ENCODE measurements at regions not wholly inside any gene's neighbourhood (a gene's known extent, or its start where the extent isn't known, plus 50 kb on each side); places are given as distances from the start of the nearest gene placed in this dataset.

DNA sequence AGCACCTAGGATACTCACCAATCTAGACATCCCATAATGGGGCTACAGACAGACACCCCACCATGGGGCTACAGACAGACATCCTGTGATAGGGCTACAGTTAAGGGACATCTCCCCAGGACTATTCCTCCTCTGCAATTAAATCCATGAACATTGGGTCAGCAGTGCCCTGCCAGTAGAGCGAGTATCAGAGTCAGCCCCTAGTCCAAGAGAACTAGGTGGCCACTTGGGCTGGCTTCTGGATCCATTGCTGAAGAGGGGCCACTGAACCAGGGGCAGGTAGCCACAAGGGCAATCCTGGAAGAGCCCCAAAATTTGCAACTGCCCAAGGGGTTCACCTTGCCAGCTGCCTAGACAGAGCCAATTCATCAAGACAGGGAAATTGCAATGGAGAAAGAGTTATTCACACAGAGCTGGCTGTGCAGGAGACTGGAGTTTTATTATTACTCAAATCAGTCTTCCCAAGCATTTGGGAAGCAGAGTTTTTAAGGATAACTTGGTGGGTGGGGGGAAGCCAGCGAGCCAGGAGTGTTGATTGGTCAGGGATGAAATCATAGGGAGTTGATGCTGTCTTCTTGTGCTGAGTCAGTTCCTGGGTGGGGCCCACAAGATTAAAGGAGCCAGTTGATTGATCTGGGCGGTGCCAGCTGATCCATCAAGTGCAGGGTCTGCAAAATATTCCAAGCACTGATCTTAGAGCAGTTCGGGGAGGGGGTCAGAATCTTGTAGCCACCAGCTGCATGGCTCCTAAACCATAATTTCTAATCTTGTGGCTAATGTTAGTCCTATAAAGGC, 170.2 kb upstream of the SMAD3 start:
- no peaks in the 10 kb centered on the region for H3K27me3 Mint-ChIP-seq (ENCODE audit: low read depth)
- peaks cover 27% of the 10 kb centered on the region for H3K4me1 Mint-ChIP-seq
- TF ChIP-seq, protein P1, sequence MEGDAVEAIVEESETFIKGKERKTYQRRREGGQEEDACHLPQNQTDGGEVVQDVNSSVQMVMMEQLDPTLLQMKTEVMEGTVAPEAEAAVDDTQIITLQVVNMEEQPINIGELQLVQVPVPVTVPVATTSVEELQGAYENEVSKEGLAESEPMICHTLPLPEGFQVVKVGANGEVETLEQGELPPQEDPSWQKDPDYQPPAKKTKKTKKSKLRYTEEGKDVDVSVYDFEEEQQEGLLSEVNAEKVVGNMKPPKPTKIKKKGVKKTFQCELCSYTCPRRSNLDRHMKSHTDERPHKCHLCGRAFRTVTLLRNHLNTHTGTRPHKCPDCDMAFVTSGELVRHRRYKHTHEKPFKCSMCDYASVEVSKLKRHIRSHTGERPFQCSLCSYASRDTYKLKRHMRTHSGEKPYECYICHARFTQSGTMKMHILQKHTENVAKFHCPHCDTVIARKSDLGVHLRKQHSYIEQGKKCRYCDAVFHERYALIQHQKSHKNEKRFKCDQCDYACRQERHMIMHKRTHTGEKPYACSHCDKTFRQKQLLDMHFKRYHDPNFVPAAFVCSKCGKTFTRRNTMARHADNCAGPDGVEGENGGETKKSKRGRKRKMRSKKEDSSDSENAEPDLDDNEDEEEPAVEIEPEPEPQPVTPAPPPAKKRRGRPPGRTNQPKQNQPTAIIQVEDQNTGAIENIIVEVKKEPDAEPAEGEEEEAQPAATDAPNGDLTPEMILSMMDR (IDR thresholded peaks at IDR 0.05; ENCODE audit: unreplicated experiment in 3 of 3) = no peak
- H3K36me3 Mint-ChIP-seq (ENCODE audit: low read depth) = peaks cover 4% of the 10 kb centered on the region
- no peak overlapping the region for H3K4me3 Mint-ChIP-seq
- H3K27ac Mint-ChIP-seq = no peak overlapping the region
- H3K9me3 Mint-ChIP-seq = peaks cover 6% of the 10 kb centered on the region

DNA sequence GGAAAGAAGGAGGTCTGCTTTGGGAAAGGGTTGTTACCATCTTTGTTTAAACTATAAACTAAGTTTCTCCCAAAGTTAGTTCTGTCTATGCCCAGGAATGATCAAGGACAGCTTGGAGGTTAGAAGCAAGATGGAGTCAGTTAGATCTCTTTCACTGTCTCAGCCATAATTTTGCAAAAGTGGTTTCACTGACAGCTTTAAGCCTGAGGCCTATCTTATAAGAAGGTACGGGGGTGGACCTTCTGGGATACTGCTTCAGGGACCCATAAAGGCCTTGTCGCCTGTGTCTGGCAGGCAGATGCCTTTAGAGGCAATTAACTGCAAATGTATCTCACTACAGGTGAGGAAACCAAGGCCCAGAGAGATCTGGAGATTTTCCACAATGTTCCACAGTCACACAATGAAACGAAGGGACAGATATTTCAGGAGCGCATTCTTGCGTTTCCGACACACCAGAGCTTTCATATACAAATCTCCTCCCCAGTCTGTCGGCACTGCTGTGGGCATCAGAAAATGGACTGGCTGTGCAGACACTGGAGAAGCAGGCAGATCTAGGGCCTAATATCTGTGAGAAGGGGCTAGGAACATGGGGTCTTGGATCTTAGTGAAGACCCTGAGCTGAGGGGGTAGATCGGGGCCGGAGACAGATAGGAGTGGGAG, 169.5 kb upstream of the SMAD3 start:
- H3K27me3 Mint-ChIP-seq (ENCODE audit: low read depth) = no peaks in the 10 kb centered on the region
- TF ChIP-seq, protein P1 (IDR thresholded peaks at IDR 0.05; ENCODE audit: unreplicated experiment in 3 of 3) = no peak

DNA sequence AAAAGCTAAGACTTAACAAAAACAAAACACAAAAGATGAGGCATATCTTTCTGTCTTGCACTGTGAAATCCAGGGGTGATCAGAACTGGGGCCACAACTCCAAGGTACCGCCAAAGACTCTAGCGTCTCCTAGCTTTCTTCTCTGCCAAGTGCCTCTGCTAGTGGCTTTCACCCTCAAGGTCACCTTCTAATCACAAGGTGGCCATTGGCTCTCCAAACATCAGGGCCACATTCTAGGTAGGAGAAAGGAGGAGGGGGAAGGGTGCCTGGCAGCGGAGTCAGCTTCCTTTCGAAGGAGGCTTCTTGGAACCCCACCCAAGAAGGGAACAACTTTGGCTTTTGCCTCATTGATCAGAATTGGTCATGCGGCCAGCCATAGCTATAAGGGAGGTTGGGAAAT, 168.8 kb upstream of the SMAD3 start:
- no peak overlapping the region for H3K4me3 Mint-ChIP-seq

More for the DNA sequence above, 169.5 kb upstream of the SMAD3 start:
- peaks cover 4% of the 10 kb centered on the region for H3K36me3 Mint-ChIP-seq (ENCODE audit: low read depth)
- H3K27ac Mint-ChIP-seq = no peak overlapping the region
- H3K4me3 Mint-ChIP-seq = no peak overlapping the region
- peaks cover 6% of the 10 kb centered on the region for H3K9me3 Mint-ChIP-seq
- H3K4me1 Mint-ChIP-seq = peaks cover 27% of the 10 kb centered on the region

DNA sequence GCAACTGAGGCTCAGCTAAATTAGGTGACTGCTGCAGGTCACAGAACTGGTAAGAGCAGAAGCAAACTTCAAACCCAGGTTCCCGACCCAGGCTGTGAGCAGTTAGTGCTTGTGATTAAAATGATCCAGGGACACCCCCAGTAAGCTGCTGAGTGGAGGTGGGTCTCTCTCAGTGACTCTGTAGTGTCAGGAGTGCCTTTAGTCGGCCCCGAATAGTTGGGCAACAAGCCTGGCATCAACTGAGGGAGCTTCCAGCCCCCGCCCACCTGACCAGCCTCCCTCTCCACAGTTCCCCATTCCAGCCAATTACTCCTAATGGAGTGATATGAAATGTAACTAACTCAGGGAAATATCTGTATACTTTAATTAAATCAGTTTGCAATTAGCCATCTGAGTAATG, 168.0 kb upstream of the SMAD3 start:
- H3K27me3 Mint-ChIP-seq (ENCODE audit: low read depth) = no peaks in the 10 kb centered on the region
- no peaks in the 10 kb centered on the region for H3K36me3 Mint-ChIP-seq (ENCODE audit: low read depth)
- TF ChIP-seq, protein P1 (IDR thresholded peaks at IDR 0.05; ENCODE audit: unreplicated experiment in 3 of 3) = no peak
- no peaks in the 10 kb centered on the region for H3K9me3 Mint-ChIP-seq
- no peak overlapping the region for H3K27ac Mint-ChIP-seq
- H3K4me3 Mint-ChIP-seq = no peak overlapping the region
- peaks cover 16% of the 10 kb centered on the region for H3K4me1 Mint-ChIP-seq

More for the DNA sequence above, 168.8 kb upstream of the SMAD3 start:
- TF ChIP-seq, protein P1 (IDR thresholded peaks at IDR 0.05; ENCODE audit: unreplicated experiment in 3 of 3) = no peak
- no peaks in the 10 kb centered on the region for H3K27me3 Mint-ChIP-seq (ENCODE audit: low read depth)
- peaks cover 2% of the 10 kb centered on the region for H3K9me3 Mint-ChIP-seq
- H3K4me1 Mint-ChIP-seq = peaks cover 24% of the 10 kb centered on the region
- peaks cover 2% of the 10 kb centered on the region for H3K36me3 Mint-ChIP-seq (ENCODE audit: low read depth)
- H3K27ac Mint-ChIP-seq = no peak overlapping the region

DNA sequence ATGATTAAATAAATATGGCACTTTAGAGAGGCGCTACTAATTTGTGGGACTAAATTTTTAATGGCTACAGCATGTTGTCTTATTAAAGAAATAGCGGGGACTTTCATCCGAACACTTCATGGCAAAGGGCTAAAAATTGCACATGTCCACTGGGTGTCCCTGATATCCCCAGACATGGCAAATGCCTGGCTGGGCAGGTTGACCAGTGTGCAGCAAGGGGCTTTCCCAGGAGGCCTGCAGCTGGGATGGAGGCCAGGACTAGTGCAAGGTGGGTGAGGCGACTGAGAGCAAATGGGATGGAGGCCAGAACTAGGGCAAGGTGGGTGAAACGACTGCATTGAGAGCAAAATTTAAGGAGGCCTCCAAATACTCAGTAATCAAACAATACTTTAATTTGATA, 167.4 kb upstream of the SMAD3 start:
- TF ChIP-seq, protein P1 (IDR thresholded peaks at IDR 0.05; ENCODE audit: unreplicated experiment in 3 of 3) = no peak
- Mint-ChIP-seq H3K36me3 (ENCODE audit: low read depth) (no peaks in the 10 kb centered on the region), H3K9me3 (peaks cover 2% of the 10 kb centered on the region), H3K4me1 (peaks cover 10% of the 10 kb centered on the region), H3K27me3 (ENCODE audit: low read depth) (no peaks in the 10 kb centered on the region), H3K27ac (no peak overlapping the region), H3K4me3 (no peak overlapping the region)
